Osteoblast (primary cell): ENCODE measurements at regions not wholly inside any gene's neighbourhood (a gene's known extent, or its start where the extent isn't known, plus 50 kb on each side); places are given as distances from the start of the nearest gene placed in this dataset.

Source experiments
- DNase-seq: peaks from one replicate; pipeline ENCODE4 v3.0.0; 2011; ENCODE audit warnings: low spot score, mixed read lengths; ENCODE audit not compliant: insufficient read length; ENCODE audit errors: missing footprints
- H2AFZ ChIP-seq: 2 replicates; pipeline ENCODE4 v1.6.0; 2011; ENCODE audit warnings: mild to moderate bottlenecking, low read length
- H3K27ac ChIP-seq: 2 replicates; pipeline ENCODE4 v1.5.1; 2011; ENCODE audit warnings: mild to moderate bottlenecking, low read depth, low read length, moderate library complexity
- H3K27me3 ChIP-seq: 2 replicates; pipeline ENCODE4 v1.6.0; 2012; ENCODE audit warnings: mild to moderate bottlenecking, control low read depth, inconsistent platforms, low read length, moderate library complexity; ENCODE audit not compliant: insufficient read depth
- H3K36me3 ChIP-seq: 2 replicates; pipeline ENCODE4 v1.5.1; 2011; ENCODE audit warnings: mild to moderate bottlenecking, low read length, control low read depth, moderate library complexity; ENCODE audit not compliant: insufficient read depth
- H3K4me1 ChIP-seq: 2 replicates; pipeline ENCODE4 v1.5.1; 2011; ENCODE audit warnings: mild to moderate bottlenecking, low read length, control low read depth, moderate library complexity; ENCODE audit not compliant: insufficient read depth
- H3K4me2 ChIP-seq: 2 replicates; pipeline ENCODE4 v1.6.0; 2011; ENCODE audit warnings: mild to moderate bottlenecking, low read length; ENCODE audit not compliant: insufficient read depth
- H3K4me3 ChIP-seq: fragments of 200-600 bp; sonication (generic); 3 replicates; pipeline ENCODE4 v1.5.1; 2012; ENCODE audit warnings: mild to moderate bottlenecking, low read length, inconsistent platforms; ENCODE audit not compliant: insufficient read depth
- H3K79me2 ChIP-seq: 2 replicates; pipeline ENCODE4 v1.6.0; 2012; ENCODE audit warnings: mild to moderate bottlenecking, low read length, control low read depth, inconsistent platforms; ENCODE audit not compliant: insufficient read depth
- H3K9me3 ChIP-seq: 2 replicates; pipeline ENCODE4 v1.5.1; 2011; ENCODE audit warnings: low read depth, low read length, control low read depth
- H4K20me1 ChIP-seq: 2 replicates; pipeline ENCODE4 v1.6.0; 2012; ENCODE audit warnings: mild to moderate bottlenecking, low read length, control low read depth; ENCODE audit not compliant: insufficient read depth
- CTCF ChIP-seq: IDR thresholded peaks from 2 replicates; pipeline ENCODE4 v1.5.1; 2011; ENCODE audit warnings: mild to moderate bottlenecking, low read depth, low read length, moderate library complexity; ENCODE audit errors: extremely low read depth

- H4K20me1 ChIP-seq: no peaks in the 10 kb centered on the region
- H2AFZ ChIP-seq: no peak overlapping the region
These were observed 124.8 kb upstream of the RBBP6 start for GRCh38 chr16:24414534-24414933.

GRCh38 chr16:24418733-24419132 lies 120.6 kb upstream of the RBBP6 start:
- no peaks in the 10 kb centered on the region for H4K20me1 ChIP-seq
- H3K4me1 ChIP-seq: no peaks in the 10 kb centered on the region
- H3K27me3 ChIP-seq: no peaks in the 10 kb centered on the region
- no peak overlapping the region for H3K4me2 ChIP-seq
- no peaks in the 10 kb centered on the region for H3K79me2 ChIP-seq
- DNase-seq: no peak
- H3K36me3 ChIP-seq: no peaks in the 10 kb centered on the region
- no peak overlapping the region for H3K27ac ChIP-seq
- TF ChIP-seq CTCF: no peak
- no peak overlapping the region for H2AFZ ChIP-seq
- H3K4me3 ChIP-seq: no peak overlapping the region
- no peaks in the 10 kb centered on the region for H3K9me3 ChIP-seq

More at GRCh38 chr16:24414534-24414933, 124.8 kb upstream of the RBBP6 start:
- no peak for DNase-seq
- no peak overlapping the region for H3K4me2 ChIP-seq
- H3K4me3 ChIP-seq: no peak overlapping the region
- no peak for TF ChIP-seq CTCF
- no peak overlapping the region for H3K27ac ChIP-seq
- no peaks in the 10 kb centered on the region for H3K9me3 ChIP-seq
- H3K79me2 ChIP-seq: no peaks in the 10 kb centered on the region
- no peaks in the 10 kb centered on the region for H3K27me3 ChIP-seq
- H3K36me3 ChIP-seq: no peaks in the 10 kb centered on the region
- H3K4me1 ChIP-seq: no peaks in the 10 kb centered on the region

- Histone ChIP-seq H4K20me1 (no peaks in the 10 kb centered on the region), H3K4me2 (no peak overlapping the region), H3K4me3 (no peak overlapping the region), H3K36me3 (no peaks in the 10 kb centered on the region), H3K9me3 (no peaks in the 10 kb centered on the region), H3K79me2 (no peaks in the 10 kb centered on the region), H3K27me3 (no peaks in the 10 kb centered on the region), H2AFZ (no peak overlapping the region), H3K4me1 (no peaks in the 10 kb centered on the region), H3K27ac (no peak overlapping the region)
- no peak for TF ChIP-seq CTCF
- DNase-seq: no peak
These were observed 116.1 kb upstream of the RBBP6 start for GRCh38 chr16:24423312-24423711.

GRCh38 chr16:24424364-24424763 lies 115.0 kb upstream of the RBBP6 start:
- Histone ChIP-seq H3K27me3 (no peaks in the 10 kb centered on the region), H3K4me2 (no peak overlapping the region), H3K9me3 (no peaks in the 10 kb centered on the region), H3K27ac (no peak overlapping the region), H3K36me3 (no peaks in the 10 kb centered on the region), H3K4me3 (no peak overlapping the region), H2AFZ (no peak overlapping the region), H3K79me2 (no peaks in the 10 kb centered on the region), H3K4me1 (no peaks in the 10 kb centered on the region), H4K20me1 (no peaks in the 10 kb centered on the region)
- DNase-seq: no peak
- no peak for TF ChIP-seq CTCF
